Astrocyte (in vitro differentiated cells and primary cell): ENCODE measurements at regions not wholly inside any gene's neighbourhood (a gene's known extent, or its start where the extent isn't known, plus 50 kb on each side); places are given as distances from the start of the nearest gene placed in this dataset.

Experiments used
- CTCF ChIP-seq: IDR thresholded peaks from 2 replicates; pipeline ENCODE4 v1.5.1; 2011; ENCODE audit warnings: low read depth, mild to moderate bottlenecking, inconsistent platforms, low read length, moderate library complexity; ENCODE audit not compliant: insufficient read depth
- EZH2 ChIP-seq: IDR thresholded peaks from 2 replicates; pipeline ENCODE4 v1.6.1; 2012; ENCODE audit warnings: mild to moderate bottlenecking, low read length, inconsistent platforms; ENCODE audit not compliant: insufficient read depth

GRCh38 chr5:158226496-158226895 is 367.6 kb upstream of the CLINT1 start:
- TF ChIP-seq CTCF (no peak), EZH2 (no peak)
